Omental fat pad (tissue), 3 donors: ENCODE measurements at regions not wholly inside any gene's neighbourhood (a gene's known extent, or its start where the extent isn't known, plus 50 kb on each side); places are given as distances from the start of the nearest gene placed in this dataset.

ENCODE experiments used
- ATAC-seq: fragments of 150-250 bp; one replicate; pipeline ENCODE4 v1.9.1; 2016; ENCODE audit warnings: mild to moderate bottlenecking, moderate library complexity; ENCODE audit not compliant: low FRiP score
- DNase-seq: peaks from one replicate; pipeline ENCODE4 v3.0.0-alpha.2; 2019; ENCODE audit warnings: low spot score
- CTCF ChIP-seq, 3 donors: fragments of 450-650 bp; IDR thresholded peaks; one replicate each; pipeline ENCODE4 v1.5.1; 2016 to 2017; ENCODE audit warnings: antibody characterized with exemption in 3 of 3, mild to moderate bottlenecking in 3 of 3, moderate library complexity in 2 of 3

- no peak for TF ChIP-seq CTCF (IDR thresholded peaks at IDR 0.05)
- ATAC-seq (no peak), DNase-seq (no peak)
Measured at GRCh38 chr2:5945742-5946141, 253.6 kb downstream of the SOX11 start.

GRCh38 chr2:5946225-5947115 is 254.3 kb downstream of the SOX11 start:
- DNase-seq (no peak), ATAC-seq (no peak)
- no peak for TF ChIP-seq CTCF (IDR thresholded peaks at IDR 0.05)

- DNase-seq = no peak
Measured at GRCh38 chr2:5950736-5951135, 258.6 kb downstream of the SOX11 start.

GRCh38 chr2:5951471-5951870 is 259.3 kb downstream of the SOX11 start:
- no peak for TF ChIP-seq CTCF (IDR thresholded peaks at IDR 0.05)
- DNase-seq (no peak), ATAC-seq (no peak)

More at GRCh38 chr2:5950736-5951135, 258.6 kb downstream of the SOX11 start:
- ATAC-seq = no peak
- TF ChIP-seq CTCF (IDR thresholded peaks at IDR 0.05) = no peak

GRCh38 chr2:5953525-5953924 is 261.3 kb downstream of the SOX11 start:
- TF ChIP-seq CTCF (IDR thresholded peaks at IDR 0.05) = no peak
- ATAC-seq = no peak
- DNase-seq = no peak

- no peak for DNase-seq
- no peak for ATAC-seq
- no peak for TF ChIP-seq CTCF (IDR thresholded peaks at IDR 0.05)
Measured at GRCh38 chr2:5954509-5954908, 262.3 kb downstream of the SOX11 start.

- no peak for TF ChIP-seq CTCF (IDR thresholded peaks at IDR 0.05)
- no peak for ATAC-seq
Measured at GRCh38 chr2:5955921-5956320, 263.7 kb downstream of the SOX11 start.

More at GRCh38 chr2:5955921-5956320, 263.7 kb downstream of the SOX11 start:
- DNase-seq = no peak
